ENCODE measurements at regions not wholly inside any gene's neighbourhood (a gene's known extent, or its start where the extent isn't known, plus 50 kb on each side); places are given as distances from the start of the nearest gene placed in this dataset.

GRCh38 chr6:756224-756623 lies 63.3 kb upstream of the EXOC2 start:
- DNase-seq (ENCODE audit: low read depth in 1 of 2, low spot score in 1 of 2) = no peak
- TF ChIP-seq REST (IDR thresholded peaks at IDR 0.05; ENCODE audit: insufficient replicate concordance, low read depth) = no peak
- no peak for TF ChIP-seq GABPA (IDR thresholded peaks at IDR 0.05; ENCODE audit: low read depth)
- no peak for TF ChIP-seq SPI1 (IDR thresholded peaks at IDR 0.05; ENCODE audit: borderline replicate concordance, low read depth)
- no peak for TF ChIP-seq CTCF (IDR thresholded peaks at IDR 0.05; ENCODE audit: insufficient read depth, low read length)
- TF ChIP-seq POLR2AphosphoS5 (IDR thresholded peaks at IDR 0.05; ENCODE audit: low read depth) = no peak
- H3K27me3 ChIP-seq (ENCODE audit: insufficient read depth, poor library complexity, severe bottlenecking) = no peaks in the 10 kb centered on the region
- H3K4me3 ChIP-seq (replicated peaks; ENCODE audit: insufficient read depth, low read length) = no peak overlapping the region
- no peak overlapping the region for H3K27ac ChIP-seq (replicated peaks)

GRCh38 chr6:754202-754601 lies 61.3 kb upstream of the EXOC2 start:
- DNase-seq (ENCODE audit: low read depth in 1 of 2, low spot score in 1 of 2) = no peak
- Histone ChIP-seq H3K27ac (replicated peaks) (no peak overlapping the region), H3K27me3 (ENCODE audit: insufficient read depth, poor library complexity, severe bottlenecking) (no peaks in the 10 kb centered on the region), H3K4me3 (replicated peaks; ENCODE audit: insufficient read depth, low read length) (no peak overlapping the region)
- TF ChIP-seq GABPA (IDR thresholded peaks at IDR 0.05; ENCODE audit: low read depth) (no peak), SPI1 (IDR thresholded peaks at IDR 0.05; ENCODE audit: borderline replicate concordance, low read depth) (no peak), CTCF (IDR thresholded peaks at IDR 0.05; ENCODE audit: insufficient read depth, low read length) (no peak), POLR2AphosphoS5 (IDR thresholded peaks at IDR 0.05; ENCODE audit: low read depth) (no peak), REST (IDR thresholded peaks at IDR 0.05; ENCODE audit: insufficient replicate concordance, low read depth) (no peak)

GRCh38 chr6:753486-753885 lies 60.5 kb upstream of the EXOC2 start:
- Histone ChIP-seq H3K4me3 (replicated peaks; ENCODE audit: insufficient read depth, low read length) (no peak overlapping the region), H3K27me3 (ENCODE audit: insufficient read depth, poor library complexity, severe bottlenecking) (no peaks in the 10 kb centered on the region), H3K27ac (replicated peaks) (no peak overlapping the region)
- TF ChIP-seq REST (IDR thresholded peaks at IDR 0.05; ENCODE audit: insufficient replicate concordance, low read depth) = no peak
- TF ChIP-seq GABPA (IDR thresholded peaks at IDR 0.05; ENCODE audit: low read depth) = no peak
- no peak for TF ChIP-seq CTCF (IDR thresholded peaks at IDR 0.05; ENCODE audit: insufficient read depth, low read length)
- TF ChIP-seq SPI1 (IDR thresholded peaks at IDR 0.05; ENCODE audit: borderline replicate concordance, low read depth) = no peak
- no peak for TF ChIP-seq POLR2AphosphoS5 (IDR thresholded peaks at IDR 0.05; ENCODE audit: low read depth)
- DNase-seq (ENCODE audit: low read depth in 1 of 2, low spot score in 1 of 2) = no peak

All from HL-60 (cell line).